ENCODE measurements at regions not wholly inside any gene's neighbourhood (a gene's known extent, or its start where the extent isn't known, plus 50 kb on each side); places are given as distances from the start of the nearest gene placed in this dataset.

GRCh38 chr11:62030071-62030684, 62.7 kb upstream of the FTH1 start:
- Histone ChIP-seq H2AFZ (ENCODE audit: control insufficient read depth, low read depth, low read length) (no peak overlapping the region), H3K79me2 (ENCODE audit: control insufficient read depth, insufficient read depth, low read length) (no peaks in the 10 kb centered on the region), H3K9ac (ENCODE audit: control insufficient read depth, insufficient read depth, low read length) (no peak overlapping the region), H3K4me1 (ENCODE audit: control insufficient read depth, insufficient read depth, low read length) (peaks cover 3% of the 10 kb centered on the region; the same call in 1 of the 2 replicates), H3K36me3 (ENCODE audit: control insufficient read depth in 2 of 2, insufficient read depth in 2 of 2, low read length in 1 of 2) (no peaks in the 10 kb centered on the region), H3K27ac (ENCODE audit: control insufficient read depth, insufficient read depth) (no peak overlapping the region), H3K9me3 (replicated peaks; ENCODE audit: control insufficient read depth, insufficient read depth, low read length) (no peaks in the 10 kb centered on the region; the same call in 2 of the 3 replicates), H3K4me2 (ENCODE audit: control insufficient read depth, insufficient read depth) (no peak overlapping the region), H3K4me3 (no peak overlapping the region), H3K27me3 (replicated peaks in 1 of 2; ENCODE audit: control insufficient read depth in 2 of 2, insufficient read depth in 2 of 2, low read length in 1 of 2) (no peaks in the 10 kb centered on the region), H4K20me1 (ENCODE audit: control insufficient read depth, insufficient read depth) (no peaks in the 10 kb centered on the region)
- no TSS peak for BruUV-seq (replicated peaks)
- intact Hi-C loops (cut with micrococcal nuclease; ENCODE audit: unreplicated experiment), result no loop called here
- ChIA-PET RAD21 (ENCODE audit: unreplicated experiment) (no interaction called here), SMC1A (ENCODE audit: uncharacterized antibody, unreplicated experiment) (interaction anchor here (1.0 kb wide), 1 partner anchor 39 kb away, joined by 3 read pairs; no protein-coding TSS in a partner anchor), POLR2A (no interaction called here), CTCF (no interaction called here)
- in situ Hi-C loops (cut with MboI), result no loop called here
- TF ChIP-seq FOXM1 (IDR thresholded peaks at IDR 0.05; ENCODE audit: low read depth, low read length) (no peak), STAT3 (IDR thresholded peaks at IDR 0.05; ENCODE audit: low read depth, low read length) (no peak), SMARCA5 (IDR thresholded peaks at IDR 0.05) (no peak), MYC (IDR thresholded peaks at IDR 0.05; ENCODE audit: insufficient read depth, insufficient read length, insufficient replicate concordance, low read length, severe bottlenecking) (no peak), GABPA (IDR thresholded peaks at IDR 0.05; ENCODE audit: low read depth) (no peak), CBX3 (IDR thresholded peaks at IDR 0.05; ENCODE audit: borderline replicate concordance, low read depth) (no peak), ZBED1 (IDR thresholded peaks at IDR 0.05; ENCODE audit: borderline replicate concordance) (no peak)
- FAIRE-seq, result no peak
- ATAC-seq, result no peak
- whole genome bisulfite sequencing (ENCODE audit: insufficient coverage, insufficient replicate concordance, low lambda C conversion rate, missing lambda C conversion rate), result 81% methylated on average over 8 of the region's 8 CpGs
- DNase-seq (ENCODE audit: low read depth, low spot score), result no peak

- ChIA-PET RAD21 (ENCODE audit: unreplicated experiment) (no interaction called here), CTCF (no interaction called here), POLR2A (no interaction called here), SMC1A (ENCODE audit: uncharacterized antibody, unreplicated experiment) (interaction anchor here (3.1 kb wide), 1 partner anchor 55 kb away, joined by 10 read pairs; no protein-coding TSS in a partner anchor)
- Histone ChIP-seq H3K9ac (ENCODE audit: control insufficient read depth, insufficient read depth, low read length) (no peak overlapping the region), H3K4me2 (ENCODE audit: control insufficient read depth, insufficient read depth) (no peak overlapping the region), H3K79me2 (ENCODE audit: control insufficient read depth, insufficient read depth, low read length) (no peaks in the 10 kb centered on the region), H3K4me3 (no peak overlapping the region), H3K9me3 (replicated peaks; ENCODE audit: control insufficient read depth, insufficient read depth, low read length) (no peaks in the 10 kb centered on the region; the same call in 1 of the 3 replicates), H2AFZ (ENCODE audit: control insufficient read depth, low read depth, low read length) (no peak overlapping the region), H3K4me1 (ENCODE audit: control insufficient read depth, insufficient read depth, low read length) (peaks cover 8% of the 10 kb centered on the region), H3K27me3 (replicated peaks in 1 of 2; ENCODE audit: control insufficient read depth in 2 of 2, insufficient read depth in 2 of 2, low read length in 1 of 2) (no peaks in the 10 kb centered on the region), H3K27ac (ENCODE audit: control insufficient read depth, insufficient read depth) (no peak overlapping the region), H4K20me1 (ENCODE audit: control insufficient read depth, insufficient read depth) (no peaks in the 10 kb centered on the region), H3K36me3 (ENCODE audit: control insufficient read depth in 2 of 2, insufficient read depth in 2 of 2, low read length in 1 of 2) (no peaks in the 10 kb centered on the region)
- no TSS peak for BruUV-seq (replicated peaks)
- WGBS (ENCODE audit: insufficient coverage, insufficient replicate concordance, low lambda C conversion rate, missing lambda C conversion rate), result 92% methylated on average over 6 of the region's 6 CpGs
- FAIRE-seq (no peak), ATAC-seq (no peak), DNase-seq (ENCODE audit: low read depth, low spot score) (no peak)
- TF ChIP-seq ZNF592 (IDR thresholded peaks at IDR 0.05), result no peak
- TF ChIP-seq HDGF (IDR thresholded peaks at IDR 0.05), result no peak
- TF ChIP-seq, protein P1, sequence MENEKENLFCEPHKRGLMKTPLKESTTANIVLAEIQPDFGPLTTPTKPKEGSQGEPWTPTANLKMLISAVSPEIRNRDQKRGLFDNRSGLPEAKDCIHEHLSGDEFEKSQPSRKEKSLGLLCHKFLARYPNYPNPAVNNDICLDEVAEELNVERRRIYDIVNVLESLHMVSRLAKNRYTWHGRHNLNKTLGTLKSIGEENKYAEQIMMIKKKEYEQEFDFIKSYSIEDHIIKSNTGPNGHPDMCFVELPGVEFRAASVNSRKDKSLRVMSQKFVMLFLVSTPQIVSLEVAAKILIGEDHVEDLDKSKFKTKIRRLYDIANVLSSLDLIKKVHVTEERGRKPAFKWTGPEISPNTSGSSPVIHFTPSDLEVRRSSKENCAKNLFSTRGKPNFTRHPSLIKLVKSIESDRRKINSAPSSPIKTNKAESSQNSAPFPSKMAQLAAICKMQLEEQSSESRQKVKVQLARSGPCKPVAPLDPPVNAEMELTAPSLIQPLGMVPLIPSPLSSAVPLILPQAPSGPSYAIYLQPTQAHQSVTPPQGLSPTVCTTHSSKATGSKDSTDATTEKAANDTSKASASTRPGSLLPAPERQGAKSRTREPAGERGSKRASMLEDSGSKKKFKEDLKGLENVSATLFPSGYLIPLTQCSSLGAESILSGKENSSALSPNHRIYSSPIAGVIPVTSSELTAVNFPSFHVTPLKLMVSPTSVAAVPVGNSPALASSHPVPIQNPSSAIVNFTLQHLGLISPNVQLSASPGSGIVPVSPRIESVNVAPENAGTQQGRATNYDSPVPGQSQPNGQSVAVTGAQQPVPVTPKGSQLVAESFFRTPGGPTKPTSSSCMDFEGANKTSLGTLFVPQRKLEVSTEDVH (IDR thresholded peaks at IDR 0.05; ENCODE audit: low read depth, partially characterized antibody), result no peak
- intact Hi-C loops (cut with micrococcal nuclease; ENCODE audit: unreplicated experiment) (no loop called here), in situ Hi-C loops (cut with MboI) (no loop called here)
Observed at GRCh38 chr11:62026739-62027370, 59.4 kb upstream of the FTH1 start.
